A673 (cell line): ENCODE measurements at regions not wholly inside any gene's neighbourhood (a gene's known extent, or its start where the extent isn't known, plus 50 kb on each side); places are given as distances from the start of the nearest gene placed in this dataset.

Source experiments
- BruUV-seq: library from RNA; stranded (reverse); fragments of 400-500 nt; replicated peaks from 2 replicates; lab custom pipeline; 2021; lab: Mats Ljungman, UMichigan
- CTCF ChIA-PET: fragments of 300-600 bp; sonication (Branson Sonifier 250); formaldehyde crosslinking; loops from one replicate; lab custom pipeline; 2022; ENCODE audit warnings: antibody characterized with exemption; lab: Charles Lee
- POLR2A ChIA-PET: fragments of 300-600 bp; sonication (Branson Sonifier 250); formaldehyde crosslinking; loops from one replicate; lab custom pipeline; 2022; ENCODE audit warnings: antibody characterized with exemption; ENCODE audit not compliant: low non-redundant PET; lab: Charles Lee
- DNase-seq: peaks from one replicate; pipeline ENCODE4 v3.0.0-alpha.2; 2015; ENCODE audit warnings: low spot score
- H3K27ac ChIP-seq: fragments of 200-600 bp; sonication (generic); 2 replicates; pipeline ENCODE4 v1.5.1; 2016; ENCODE audit warnings: mixed run types, low read depth, mild to moderate bottlenecking, mixed read lengths, antibody characterized with exemption, low read length; ENCODE audit not compliant: poor library complexity, severe bottlenecking
- H3K27me3 ChIP-seq: fragments of 200-600 bp; sonication (generic); replicated peaks from 2 replicates; pipeline ENCODE4 v1.6.1; 2017; ENCODE audit warnings: mixed run types, low read depth, mild to moderate bottlenecking, mixed read lengths, antibody characterized with exemption, low read length; ENCODE audit not compliant: insufficient read depth, poor library complexity
- H3K36me3 ChIP-seq: fragments of 200-600 bp; sonication (generic); 2 replicates; pipeline ENCODE4 v1.6.1; 2016; ENCODE audit warnings: mixed run types, mild to moderate bottlenecking, mixed read lengths, antibody characterized with exemption, low read length; ENCODE audit not compliant: insufficient read depth, poor library complexity, severe bottlenecking
- H3K4me1 ChIP-seq: fragments of 200-600 bp; sonication (generic); 2 replicates; pipeline ENCODE4 v1.6.1; 2017; ENCODE audit warnings: mixed run types, mild to moderate bottlenecking, mixed read lengths, antibody characterized with exemption, low read length; ENCODE audit not compliant: insufficient read depth, poor library complexity, severe bottlenecking
- H3K4me3 ChIP-seq: fragments of 200-600 bp; sonication (generic); 2 replicates; pipeline ENCODE4 v1.5.1; 2016; ENCODE audit warnings: low read depth, mixed run types, mild to moderate bottlenecking, mixed read lengths, low read length; ENCODE audit not compliant: poor library complexity, severe bottlenecking
- H3K9me3 ChIP-seq: fragments of 200-600 bp; sonication (generic); 2 replicates; pipeline ENCODE4 v1.6.1; 2016; ENCODE audit warnings: mixed run types, low read depth, mild to moderate bottlenecking, mixed read lengths, antibody characterized with exemption, low read length; ENCODE audit not compliant: poor library complexity, severe bottlenecking
- EZH2 ChIP-seq: fragments of 200-600 bp; sonication (generic); IDR thresholded peaks from 2 replicates; pipeline ENCODE4 v1.6.1; 2017; ENCODE audit warnings: borderline replicate concordance, low read depth, mild to moderate bottlenecking, mixed read lengths, antibody characterized with exemption, low read length; ENCODE audit not compliant: poor library complexity, severe bottlenecking
- intact Hi-C: fragments of 100-400 bp; cut with micrococcal nuclease; formaldehyde crosslinking; loops from one replicate; pipeline ENCODE4 v1.10.0; 2022; ENCODE audit not compliant: unreplicated experiment
- TF ChIP-seq, protein P1 (sequence below): fragments of 300-800, 200-600 bp; sonication (generic); conservative IDR thresholded peaks from 2 replicates; pipeline ENCODE4 v1.5.1; 2017; ENCODE audit warnings: low read depth, mild to moderate bottlenecking, antibody characterized with exemption, low read length, moderate library complexity, mixed read lengths

DNA sequence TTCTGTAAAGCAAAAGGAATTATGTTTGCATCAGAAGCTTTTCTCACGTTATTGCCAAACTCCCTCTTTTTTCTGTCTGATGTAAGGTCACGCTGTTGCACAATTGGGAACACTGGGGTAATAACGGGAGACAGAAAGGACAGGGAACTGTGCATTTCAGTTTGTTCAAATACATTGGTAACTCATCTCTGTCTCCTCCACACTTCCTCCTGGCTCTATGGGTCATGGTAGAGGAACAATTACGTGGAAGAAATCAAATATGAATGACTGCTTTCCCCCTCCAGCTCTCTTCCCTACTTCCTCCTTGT, 132.2 kb upstream of the TNFAIP3 start:
- no peaks in the 10 kb centered on the region for H3K4me1 ChIP-seq
- CTCF ChIA-PET: no interaction called here
- TF ChIP-seq EZH2: no peak
- TF ChIP-seq, protein P1, sequence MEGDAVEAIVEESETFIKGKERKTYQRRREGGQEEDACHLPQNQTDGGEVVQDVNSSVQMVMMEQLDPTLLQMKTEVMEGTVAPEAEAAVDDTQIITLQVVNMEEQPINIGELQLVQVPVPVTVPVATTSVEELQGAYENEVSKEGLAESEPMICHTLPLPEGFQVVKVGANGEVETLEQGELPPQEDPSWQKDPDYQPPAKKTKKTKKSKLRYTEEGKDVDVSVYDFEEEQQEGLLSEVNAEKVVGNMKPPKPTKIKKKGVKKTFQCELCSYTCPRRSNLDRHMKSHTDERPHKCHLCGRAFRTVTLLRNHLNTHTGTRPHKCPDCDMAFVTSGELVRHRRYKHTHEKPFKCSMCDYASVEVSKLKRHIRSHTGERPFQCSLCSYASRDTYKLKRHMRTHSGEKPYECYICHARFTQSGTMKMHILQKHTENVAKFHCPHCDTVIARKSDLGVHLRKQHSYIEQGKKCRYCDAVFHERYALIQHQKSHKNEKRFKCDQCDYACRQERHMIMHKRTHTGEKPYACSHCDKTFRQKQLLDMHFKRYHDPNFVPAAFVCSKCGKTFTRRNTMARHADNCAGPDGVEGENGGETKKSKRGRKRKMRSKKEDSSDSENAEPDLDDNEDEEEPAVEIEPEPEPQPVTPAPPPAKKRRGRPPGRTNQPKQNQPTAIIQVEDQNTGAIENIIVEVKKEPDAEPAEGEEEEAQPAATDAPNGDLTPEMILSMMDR: no peak
- BruUV-seq: no TSS peak
- H3K27me3 ChIP-seq: no peaks in the 10 kb centered on the region
- intact Hi-C loops: no loop called here
- POLR2A ChIA-PET: no interaction called here
- no peak overlapping the region for H3K27ac ChIP-seq
- no peak for DNase-seq
- H3K36me3 ChIP-seq: no peaks in the 10 kb centered on the region
- H3K4me3 ChIP-seq: no peak overlapping the region
- no peaks in the 10 kb centered on the region for H3K9me3 ChIP-seq

DNA sequence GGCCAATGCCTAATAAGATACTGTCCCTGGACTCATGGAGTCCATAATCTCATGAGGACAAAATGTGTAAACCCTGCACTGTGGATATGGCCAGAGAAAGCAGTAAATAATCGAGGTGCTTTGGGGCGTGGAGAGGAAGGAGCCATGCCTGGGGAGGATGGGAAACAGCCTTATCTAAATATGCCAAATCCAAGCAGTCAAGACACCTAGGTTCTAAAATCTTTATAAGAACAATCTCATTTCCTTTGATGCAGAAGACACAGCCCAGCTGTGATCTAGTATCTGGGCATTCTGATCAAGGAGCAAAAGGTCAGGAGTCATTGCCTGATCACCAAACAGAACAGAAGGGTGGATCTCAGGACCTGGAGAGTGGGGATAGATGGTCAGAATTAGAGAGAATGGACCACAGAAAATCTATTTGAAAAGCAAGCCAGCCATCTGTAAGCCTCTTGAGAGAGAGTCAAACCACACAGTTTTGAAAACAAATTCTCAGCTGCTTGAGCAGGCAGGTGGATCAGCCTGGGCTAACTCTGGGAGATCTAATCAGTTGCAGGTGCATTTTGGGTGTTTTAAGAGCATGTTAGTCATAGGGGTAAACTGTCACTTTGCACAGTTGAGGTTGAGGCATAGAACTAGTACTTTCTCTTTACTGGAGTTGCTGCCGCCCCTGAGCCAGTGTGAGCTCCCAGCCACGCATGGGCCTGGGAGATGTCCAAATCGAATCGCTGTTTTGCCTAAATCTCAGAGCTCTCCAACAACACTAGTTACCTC, 130.8 kb upstream of the TNFAIP3 start:
- Histone ChIP-seq H3K4me1 (no peaks in the 10 kb centered on the region), H3K9me3 (no peaks in the 10 kb centered on the region), H3K27me3 (peaks cover 9% of the 10 kb centered on the region), H3K4me3 (no peak overlapping the region), H3K27ac (no peak overlapping the region), H3K36me3 (no peaks in the 10 kb centered on the region)
- TF ChIP-seq, protein P1: no peak
- no peak for TF ChIP-seq EZH2
- BruUV-seq: no TSS peak
- DNase-seq: no peak
- POLR2A ChIA-PET: no interaction called here
- CTCF ChIA-PET: no interaction called here
- intact Hi-C loops: no loop called here

DNA sequence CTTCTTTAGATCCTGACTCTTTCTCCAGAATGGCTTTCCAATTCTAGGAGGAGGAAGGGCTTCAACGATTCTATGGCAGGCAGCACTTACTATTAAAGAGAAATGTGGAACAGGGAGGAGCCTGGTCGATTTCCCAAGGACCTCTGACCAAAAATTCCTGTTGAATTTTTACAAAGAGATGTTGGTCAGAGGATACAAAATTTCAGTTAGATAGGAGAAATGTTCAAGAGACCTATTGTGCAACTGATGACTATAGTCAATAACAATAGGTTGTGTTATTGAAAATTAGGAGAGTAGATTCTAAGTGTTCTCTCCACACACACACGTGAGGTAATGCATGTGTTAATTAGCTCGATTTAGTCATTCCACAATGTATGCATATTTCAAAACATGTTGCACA, 130.1 kb upstream of the TNFAIP3 start:
- Histone ChIP-seq H3K27ac (no peak overlapping the region), H3K9me3 (no peaks in the 10 kb centered on the region), H3K4me3 (no peak overlapping the region), H3K4me1 (no peaks in the 10 kb centered on the region), H3K36me3 (no peaks in the 10 kb centered on the region), H3K27me3 (peaks cover 10% of the 10 kb centered on the region)
- ChIA-PET POLR2A (no interaction called here), CTCF (no interaction called here)
- DNase-seq: no peak
- TF ChIP-seq EZH2: no peak
- TF ChIP-seq, protein P1: no peak
- no TSS peak for BruUV-seq
- intact Hi-C loops: no loop called here
